HepG2 (cell line): ENCODE measurements at regions not wholly inside any gene's neighbourhood (a gene's known extent, or its start where the extent isn't known, plus 50 kb on each side); places are given as distances from the start of the nearest gene placed in this dataset.

Source experiments
- ATRX ChIP-seq: sonication (generic); formaldehyde crosslinking; IDR thresholded peaks from 2 replicates; pipeline ENCODE4 v1.4.0; 2020; ENCODE audit warnings: missing genetic modification reagents, borderline replicate concordance
- GATAD1 ChIP-seq: IDR thresholded peaks from 2 replicates; pipeline ENCODE4 v1.6.1; 2016; ENCODE audit warnings: missing genetic modification reagents, missing compliant biosample characterization
- GATAD2A ChIP-seq: IDR thresholded peaks from 2 replicates; pipeline ENCODE4 v1.6.1; 2016
- NPAS2 ChIP-seq: sonication (generic); formaldehyde crosslinking; IDR thresholded peaks from 2 replicates; pipeline ENCODE4 v1.8.0; 2022; ENCODE audit warnings: mild to moderate bottlenecking, missing genetic modification reagents, borderline replicate concordance
- POGZ ChIP-seq: sonication (generic); formaldehyde crosslinking; IDR thresholded peaks from 2 replicates; pipeline ENCODE4 v1.4.0; 2020; ENCODE audit warnings: mild to moderate bottlenecking, missing genetic modification reagents
- SRSF9 ChIP-seq: fragments of 200-400 bp; formaldehyde crosslinking; IDR thresholded peaks from 2 replicates; pipeline ENCODE4 v1.6.1; 2018; ENCODE audit warnings: borderline replicate concordance, mild to moderate bottlenecking, low read depth, low read length; ENCODE audit not compliant: insufficient read depth, poor library complexity, severe bottlenecking
- ZIK1 ChIP-seq: sonication (generic); formaldehyde crosslinking; IDR thresholded peaks from 2 replicates; pipeline ENCODE4 v1.5.0; 2020; ENCODE audit warnings: mild to moderate bottlenecking, low read depth, missing genetic modification reagents, borderline replicate concordance
- ZNF160 ChIP-seq: sonication (generic); formaldehyde crosslinking; IDR thresholded peaks from 2 replicates; pipeline ENCODE4 v1.8.0; 2022; ENCODE audit warnings: mild to moderate bottlenecking, inconsistent platforms, missing genetic modification reagents
- ZNF224 ChIP-seq: sonication (generic); formaldehyde crosslinking; IDR thresholded peaks from 2 replicates; pipeline ENCODE4 v1.5.0; 2020; ENCODE audit warnings: mild to moderate bottlenecking, missing genetic modification reagents
- ZNF510 ChIP-seq: sonication (generic); formaldehyde crosslinking; IDR thresholded peaks from 2 replicates; pipeline ENCODE4 v1.4.0; 2020; ENCODE audit warnings: low read depth, mild to moderate bottlenecking, missing genetic modification reagents
- ZNF564 ChIP-seq: sonication (generic); formaldehyde crosslinking; IDR thresholded peaks from 2 replicates; pipeline ENCODE4 v1.8.1; 2023; ENCODE audit warnings: mild to moderate bottlenecking, missing genetic modification reagents
- TF ChIP-seq, protein P1 (sequence below): sonication (generic); formaldehyde crosslinking; IDR thresholded peaks from 2 replicates; pipeline ENCODE4 v1.4.0; 2020; ENCODE audit warnings: missing genetic modification reagents
- TF ChIP-seq, protein P2 (sequence below), 2 experiments: sonication (generic) in 1 of 2; formaldehyde crosslinking in 1 of 2; IDR thresholded peaks; 2 replicates each; pipeline versions ENCODE4 v1.4.0 to v1.6.1; 2016 to 2020; ENCODE audit warnings: borderline replicate concordance in 1 of 2, low read depth in 1 of 2, mild to moderate bottlenecking in 1 of 2, missing genetic modification reagents in 1 of 2
- TF ChIP-seq, protein P3 (sequence below): sonication (generic); formaldehyde crosslinking; IDR thresholded peaks from 2 replicates; pipeline ENCODE4 v1.8.0; 2022; ENCODE audit warnings: missing genetic modification reagents, mild to moderate bottlenecking, moderate library complexity, borderline replicate concordance

DNA sequence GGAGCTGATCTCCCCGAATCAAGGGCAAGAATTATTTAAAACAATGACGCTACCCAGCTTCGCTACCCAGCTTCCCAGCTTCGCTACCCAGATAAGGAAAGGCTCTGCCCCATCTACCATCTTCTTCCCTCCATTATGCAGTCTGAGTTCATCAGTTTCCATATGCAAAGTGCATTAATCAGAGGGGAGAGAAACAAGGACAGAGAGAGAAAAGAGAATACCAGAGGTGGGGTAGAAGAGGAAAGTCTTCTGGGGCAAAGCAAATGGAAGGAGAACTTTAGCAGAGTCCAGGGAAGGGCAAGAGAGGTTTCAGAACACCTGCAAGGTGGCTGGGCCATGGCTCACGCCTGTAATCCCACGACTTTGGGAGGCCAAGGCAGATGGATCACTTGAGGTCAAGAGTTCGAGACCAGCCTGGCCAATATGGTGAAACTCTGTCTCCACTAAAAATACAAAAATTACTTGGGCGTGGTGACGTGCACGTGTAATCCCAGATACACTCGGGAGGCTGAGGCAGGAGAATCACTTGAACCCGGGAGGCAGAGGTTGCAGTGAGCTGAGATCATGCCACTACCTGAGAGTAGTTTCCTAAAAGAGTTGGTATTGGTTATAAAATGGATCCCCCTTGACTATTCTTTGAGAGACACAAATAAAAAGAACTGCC is 70.4 kb upstream of the SPATA12 start (continued):
- TF ChIP-seq ZNF224 (0 out of 2 replicates have a peak, but pooled peaks have one; percentile 50), ZNF160 (CRISPR knock-in tag) (no peak), NPAS2 (CRISPR knock-in tag) (no peak), POGZ (CRISPR knock-in tag) (0 out of 2 replicates have a peak, but pooled peaks have one; percentile 6), ZNF510 (CRISPR knock-in tag) (0 out of 2 replicates have a peak, but pooled peaks have one; percentile 18), ZIK1 (no peak), GATAD2A (CRISPR knock-in tag) (no peak), SRSF9 (no peak), ZNF564 (CRISPR knock-in tag) (0 out of 2 replicates have a peak, but pooled peaks have one; percentile 17), ATRX (CRISPR knock-in tag) (no peak), GATAD1 (CRISPR knock-in tag) (no peak)
- TF ChIP-seq, protein P1, sequence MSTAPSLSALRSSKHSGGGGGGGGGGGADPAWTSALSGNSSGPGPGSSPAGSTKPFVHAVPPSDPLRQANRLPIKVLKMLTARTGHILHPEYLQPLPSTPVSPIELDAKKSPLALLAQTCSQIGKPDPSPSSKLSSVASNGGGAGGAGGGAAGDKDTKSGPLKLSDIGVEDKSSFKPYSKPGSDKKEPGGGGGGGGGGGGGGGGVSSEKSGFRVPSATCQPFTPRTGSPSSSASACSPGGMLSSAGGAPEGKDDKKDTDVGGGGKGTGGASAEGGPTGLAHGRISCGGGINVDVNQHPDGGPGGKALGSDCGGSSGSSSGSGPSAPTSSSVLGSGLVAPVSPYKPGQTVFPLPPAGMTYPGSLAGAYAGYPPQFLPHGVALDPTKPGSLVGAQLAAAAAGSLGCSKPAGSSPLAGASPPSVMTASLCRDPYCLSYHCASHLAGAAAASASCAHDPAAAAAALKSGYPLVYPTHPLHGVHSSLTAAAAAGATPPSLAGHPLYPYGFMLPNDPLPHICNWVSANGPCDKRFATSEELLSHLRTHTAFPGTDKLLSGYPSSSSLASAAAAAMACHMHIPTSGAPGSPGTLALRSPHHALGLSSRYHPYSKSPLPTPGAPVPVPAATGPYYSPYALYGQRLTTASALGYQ (CRISPR knock-in tag): no peak
- TF ChIP-seq, protein P2, sequence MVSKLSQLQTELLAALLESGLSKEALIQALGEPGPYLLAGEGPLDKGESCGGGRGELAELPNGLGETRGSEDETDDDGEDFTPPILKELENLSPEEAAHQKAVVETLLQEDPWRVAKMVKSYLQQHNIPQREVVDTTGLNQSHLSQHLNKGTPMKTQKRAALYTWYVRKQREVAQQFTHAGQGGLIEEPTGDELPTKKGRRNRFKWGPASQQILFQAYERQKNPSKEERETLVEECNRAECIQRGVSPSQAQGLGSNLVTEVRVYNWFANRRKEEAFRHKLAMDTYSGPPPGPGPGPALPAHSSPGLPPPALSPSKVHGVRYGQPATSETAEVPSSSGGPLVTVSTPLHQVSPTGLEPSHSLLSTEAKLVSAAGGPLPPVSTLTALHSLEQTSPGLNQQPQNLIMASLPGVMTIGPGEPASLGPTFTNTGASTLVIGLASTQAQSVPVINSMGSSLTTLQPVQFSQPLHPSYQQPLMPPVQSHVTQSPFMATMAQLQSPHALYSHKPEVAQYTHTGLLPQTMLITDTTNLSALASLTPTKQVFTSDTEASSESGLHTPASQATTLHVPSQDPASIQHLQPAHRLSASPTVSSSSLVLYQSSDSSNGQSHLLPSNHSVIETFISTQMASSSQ (IDR thresholded peaks at IDR 0.05; ENCODE audit: low read depth): no peak
- TF ChIP-seq, protein P2 (CRISPR knock-in tag; IDR thresholded peaks at IDR 0.05; ENCODE audit: borderline replicate concordance): 0 out of 2 replicates have a peak, but pooled peaks have one; percentile 4
- TF ChIP-seq, protein P3, sequence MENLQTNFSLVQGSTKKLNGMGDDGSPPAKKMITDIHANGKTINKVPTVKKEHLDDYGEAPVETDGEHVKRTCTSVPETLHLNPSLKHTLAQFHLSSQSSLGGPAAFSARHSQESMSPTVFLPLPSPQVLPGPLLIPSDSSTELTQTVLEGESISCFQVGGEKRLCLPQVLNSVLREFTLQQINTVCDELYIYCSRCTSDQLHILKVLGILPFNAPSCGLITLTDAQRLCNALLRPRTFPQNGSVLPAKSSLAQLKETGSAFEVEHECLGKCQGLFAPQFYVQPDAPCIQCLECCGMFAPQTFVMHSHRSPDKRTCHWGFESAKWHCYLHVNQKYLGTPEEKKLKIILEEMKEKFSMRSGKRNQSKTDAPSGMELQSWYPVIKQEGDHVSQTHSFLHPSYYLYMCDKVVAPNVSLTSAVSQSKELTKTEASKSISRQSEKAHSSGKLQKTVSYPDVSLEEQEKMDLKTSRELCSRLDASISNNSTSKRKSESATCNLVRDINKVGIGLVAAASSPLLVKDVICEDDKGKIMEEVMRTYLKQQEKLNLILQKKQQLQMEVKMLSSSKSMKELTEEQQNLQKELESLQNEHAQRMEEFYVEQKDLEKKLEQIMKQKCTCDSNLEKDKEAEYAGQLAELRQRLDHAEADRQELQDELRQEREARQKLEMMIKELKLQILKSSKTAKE: 0 out of 2 replicates have a peak, but pooled peaks have one; percentile 3
